ENCODE measurements at regions not wholly inside any gene's neighbourhood (a gene's known extent, or its start where the extent isn't known, plus 50 kb on each side); places are given as distances from the start of the nearest gene placed in this dataset.

DNA sequence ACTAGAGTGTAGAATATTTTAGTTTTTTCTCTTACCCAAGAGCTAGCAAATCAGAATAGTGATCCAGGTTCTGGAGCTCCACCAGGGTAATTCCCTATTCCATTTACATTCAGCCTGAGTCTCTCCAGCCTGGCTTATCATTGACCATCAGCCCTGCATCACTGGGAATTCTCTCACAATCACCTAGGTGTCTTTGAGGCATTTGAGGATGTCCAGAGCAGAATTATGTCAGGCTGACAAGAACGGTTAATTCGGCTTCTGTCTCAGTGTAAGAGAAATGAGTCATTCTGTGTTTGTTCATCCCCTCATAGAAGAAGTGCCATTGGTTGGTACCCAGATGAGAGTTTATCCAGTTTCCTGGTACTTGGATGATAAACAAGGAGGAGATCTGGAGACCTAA lies 180.5 kb downstream of the ZNF737 start:
- TF ChIP-seq EP300 (IDR thresholded peaks at IDR 0.05), result no peak
- TF ChIP-seq, protein P1, sequence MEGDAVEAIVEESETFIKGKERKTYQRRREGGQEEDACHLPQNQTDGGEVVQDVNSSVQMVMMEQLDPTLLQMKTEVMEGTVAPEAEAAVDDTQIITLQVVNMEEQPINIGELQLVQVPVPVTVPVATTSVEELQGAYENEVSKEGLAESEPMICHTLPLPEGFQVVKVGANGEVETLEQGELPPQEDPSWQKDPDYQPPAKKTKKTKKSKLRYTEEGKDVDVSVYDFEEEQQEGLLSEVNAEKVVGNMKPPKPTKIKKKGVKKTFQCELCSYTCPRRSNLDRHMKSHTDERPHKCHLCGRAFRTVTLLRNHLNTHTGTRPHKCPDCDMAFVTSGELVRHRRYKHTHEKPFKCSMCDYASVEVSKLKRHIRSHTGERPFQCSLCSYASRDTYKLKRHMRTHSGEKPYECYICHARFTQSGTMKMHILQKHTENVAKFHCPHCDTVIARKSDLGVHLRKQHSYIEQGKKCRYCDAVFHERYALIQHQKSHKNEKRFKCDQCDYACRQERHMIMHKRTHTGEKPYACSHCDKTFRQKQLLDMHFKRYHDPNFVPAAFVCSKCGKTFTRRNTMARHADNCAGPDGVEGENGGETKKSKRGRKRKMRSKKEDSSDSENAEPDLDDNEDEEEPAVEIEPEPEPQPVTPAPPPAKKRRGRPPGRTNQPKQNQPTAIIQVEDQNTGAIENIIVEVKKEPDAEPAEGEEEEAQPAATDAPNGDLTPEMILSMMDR (IDR thresholded peaks at IDR 0.05), result no peak
